NCI-H1417 treated with DMSO at 0.1 percent for 48 hours (cell line): ENCODE measurements at regions not wholly inside any gene's neighbourhood (a gene's known extent, or its start where the extent isn't known, plus 50 kb on each side); places are given as distances from the start of the nearest gene placed in this dataset.

Experiments
- DNase-seq: peaks from one replicate; lab custom pipeline; 2025; lab: John Stamatoyannopoulos, UW

- no peak for DNase-seq
These were observed 95.4 kb upstream of the INSIG1 start for GRCh38 chr7:155202106-155202871.

GRCh38 chr7:155203059-155203881 is 94.4 kb upstream of the INSIG1 start:
- no peak for DNase-seq

- DNase-seq = no peak
These were observed 93.6 kb upstream of the INSIG1 start for GRCh38 chr7:155203882-155204691.

- DNase-seq = peak; percentile 43
These were observed 92.8 kb upstream of the INSIG1 start for GRCh38 chr7:155204744-155205367.

GRCh38 chr7:155205368-155206317 is 92.0 kb upstream of the INSIG1 start:
- DNase-seq = no peak

DNA sequence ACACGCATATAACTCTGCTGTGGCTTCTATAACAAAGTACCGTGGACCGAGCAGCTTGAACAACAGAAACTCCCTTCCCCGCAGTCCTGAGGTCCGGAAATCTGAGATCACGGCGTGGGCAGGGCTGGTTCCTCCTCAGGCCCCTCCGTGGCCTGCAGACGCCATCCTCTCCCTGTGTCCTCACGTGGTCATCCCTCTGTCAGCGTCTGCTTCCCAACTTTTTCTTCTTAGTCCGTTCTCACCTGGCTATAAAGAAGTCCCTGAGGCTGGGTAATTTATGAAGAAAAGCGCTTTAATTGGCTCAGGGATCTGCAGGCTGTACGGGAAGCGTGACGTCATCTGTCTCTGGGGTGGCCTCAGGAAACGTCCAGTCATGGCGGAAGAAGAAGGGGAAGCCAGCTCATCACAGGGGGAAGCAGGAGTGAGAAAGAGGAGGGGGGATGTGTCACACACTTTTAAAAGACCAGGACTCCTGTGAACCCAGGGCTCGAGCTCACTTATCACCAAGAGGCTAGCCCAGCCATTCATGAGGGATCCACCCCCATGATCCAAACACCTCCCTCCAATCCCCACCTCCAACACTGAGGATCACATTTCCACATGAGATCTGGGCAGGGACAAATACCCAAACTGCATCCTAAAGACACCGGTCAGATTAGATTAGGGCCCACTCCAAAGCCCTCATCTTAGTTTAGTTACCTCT is 91.2 kb upstream of the INSIG1 start:
- DNase-seq = no peak

- no peak for DNase-seq
These were observed 90.2 kb upstream of the INSIG1 start for GRCh38 chr7:155207326-155208002.

- DNase-seq = no peak
These were observed 88.8 kb upstream of the INSIG1 start for GRCh38 chr7:155208681-155209477.

GRCh38 chr7:155209478-155210319 is 88.0 kb upstream of the INSIG1 start:
- DNase-seq = no peak

DNA sequence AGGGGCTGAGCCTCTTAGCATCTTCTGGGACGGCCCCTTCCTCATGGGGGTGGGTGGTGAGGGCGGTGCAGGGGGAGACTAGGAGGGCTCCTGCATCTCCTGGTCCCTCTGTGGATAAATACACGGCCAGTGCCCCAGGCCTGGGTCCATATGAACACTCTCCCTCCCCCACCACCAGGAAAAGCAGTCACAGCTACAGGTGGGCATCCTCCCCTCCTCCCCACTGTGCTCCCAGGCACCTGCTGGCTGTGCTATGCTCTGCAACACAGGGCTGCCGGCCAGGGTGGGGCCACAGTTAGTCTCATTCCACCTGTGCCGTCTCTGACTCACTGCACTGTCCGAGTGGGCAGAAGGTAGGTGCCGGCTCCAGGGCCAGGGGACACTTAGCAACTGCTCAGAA is 87.3 kb upstream of the INSIG1 start:
- DNase-seq = no peak

- DNase-seq = no peak
These were observed 86.5 kb upstream of the INSIG1 start for GRCh38 chr7:155211173-155211572.

- DNase-seq = no peak
These were observed 85.9 kb upstream of the INSIG1 start for GRCh38 chr7:155211761-155212160.

- no peak for DNase-seq
These were observed 85.2 kb upstream of the INSIG1 start for GRCh38 chr7:155212301-155213015.

- no peak for DNase-seq
These were observed 84.3 kb upstream of the INSIG1 start for GRCh38 chr7:155213385-155213784.

DNA sequence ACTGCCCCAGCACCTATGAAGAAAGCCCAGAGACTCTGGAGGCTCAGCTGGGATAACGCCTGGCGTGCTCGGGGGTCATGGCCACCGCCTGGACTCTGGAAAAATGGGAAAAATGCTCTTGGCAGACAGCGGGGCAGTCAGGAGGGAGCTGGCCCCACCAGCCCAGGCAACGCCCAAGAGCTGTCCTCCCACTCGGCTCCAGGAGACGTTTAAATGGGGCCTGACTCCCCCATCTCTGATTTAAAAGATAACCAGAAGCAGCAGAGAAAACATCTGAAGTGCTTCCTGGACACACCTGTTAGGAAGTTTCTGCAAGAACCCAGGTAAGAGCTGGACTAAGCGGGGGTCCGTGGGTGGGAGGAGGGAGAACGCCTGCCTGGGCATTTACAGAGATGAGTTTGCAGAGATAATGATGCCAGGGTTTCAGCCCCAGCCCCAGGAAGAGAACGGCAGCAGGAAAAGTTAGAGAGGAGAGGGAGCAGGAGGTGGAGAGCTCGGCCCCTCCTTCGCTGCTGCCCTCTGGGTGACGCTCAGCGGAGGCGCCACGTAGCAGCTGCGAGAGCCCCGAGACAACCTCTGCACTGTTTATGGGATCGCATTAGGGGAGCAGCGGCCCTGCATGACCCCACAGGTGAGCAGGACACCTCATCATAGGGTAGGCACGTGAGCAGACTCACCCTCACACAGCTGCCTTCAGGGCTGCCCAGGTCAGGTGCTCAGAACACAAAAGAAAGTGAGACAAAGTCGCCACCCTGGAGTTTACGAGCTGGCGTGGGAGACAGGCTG is 83.5 kb upstream of the INSIG1 start:
- DNase-seq = no peak

GRCh38 chr7:155215576-155216325 is 81.9 kb upstream of the INSIG1 start:
- DNase-seq = no peak
